HepG2 (cell line): ENCODE measurements at regions not wholly inside any gene's neighbourhood (a gene's known extent, or its start where the extent isn't known, plus 50 kb on each side); places are given as distances from the start of the nearest gene placed in this dataset.

Experiments
- EP300 ChIP-seq, 3 experiments: sonication (generic) in 1 of 3; formaldehyde crosslinking in 1 of 3; IDR thresholded peaks; 2 replicates each; pipeline versions ENCODE4 v1.5.1 to v1.6.1; 2011 to 2020; ENCODE audit warnings: low read depth in 2 of 3, low read length in 2 of 3, borderline replicate concordance in 1 of 3, improper control_type of control experiment in 1 of 3, mild to moderate bottlenecking in 1 of 3, missing genetic modification reagents in 1 of 3, moderate library complexity in 1 of 3
- ESRRA ChIP-seq: sonication (generic); formaldehyde crosslinking; IDR thresholded peaks from 2 replicates; pipeline ENCODE4 v1.5.1; 2020; ENCODE audit warnings: mild to moderate bottlenecking, low read depth, missing genetic modification reagents
- FOXP1 ChIP-seq, 2 experiments: fragments of 450-650 bp in 1 of 2; IDR thresholded peaks; 2 replicates each; pipeline ENCODE4 v1.6.1; 2017 to 2018; ENCODE audit warnings: antibody characterized with exemption in 1 of 2
- NR2F1 ChIP-seq, 2 experiments: fragments of 450-650 bp in 1 of 2; formaldehyde crosslinking in 1 of 2; IDR thresholded peaks; 2 replicates each; pipeline versions ENCODE4 v1.5.0 to v1.6.1; 2016 to 2020; ENCODE audit warnings: mild to moderate bottlenecking in 1 of 2, missing compliant biosample characterization in 1 of 2, missing genetic modification reagents in 1 of 2, moderate library complexity in 1 of 2
- PPARG ChIP-seq: conservative IDR thresholded peaks from 2 replicates; pipeline ENCODE4 v1.6.1; 2016; ENCODE audit warnings: missing biosample characterization, missing genetic modification reagents
- RFXAP ChIP-seq: sonication (generic); formaldehyde crosslinking; IDR thresholded peaks from 2 replicates; pipeline ENCODE4 v1.4.0; 2020; ENCODE audit warnings: missing genetic modification reagents, borderline replicate concordance
- RXRB ChIP-seq: IDR thresholded peaks from 2 replicates; pipeline ENCODE4 v1.6.1; 2016; ENCODE audit warnings: borderline replicate concordance, missing genetic modification reagents, missing compliant biosample characterization
- SIN3A ChIP-seq: IDR thresholded peaks from 2 replicates; pipeline ENCODE4 v1.6.1; 2011; ENCODE audit warnings: low read depth, mild to moderate bottlenecking, control low read depth, low read length, borderline replicate concordance
- SMAD3 ChIP-seq: sonication (generic); formaldehyde crosslinking; IDR thresholded peaks from 2 replicates; pipeline ENCODE4 v1.4.0; 2020; ENCODE audit warnings: missing genetic modification reagents
- SMC3 ChIP-seq: IDR thresholded peaks from 2 replicates; pipeline ENCODE4 v1.6.1; 2011; ENCODE audit warnings: low read length, improper control_type of control experiment
- TEF ChIP-seq: sonication (generic); formaldehyde crosslinking; IDR thresholded peaks from 2 replicates; pipeline ENCODE4 v1.5.0; 2020; ENCODE audit warnings: missing genetic modification reagents
- ZNF441 ChIP-seq: sonication (generic); formaldehyde crosslinking; IDR thresholded peaks from 2 replicates; pipeline ENCODE4 v1.7.0; 2021; ENCODE audit warnings: missing genetic modification reagents, borderline replicate concordance
- ZNF556 ChIP-seq: sonication (generic); formaldehyde crosslinking; IDR thresholded peaks from 2 replicates; pipeline ENCODE4 v1.4.0; 2020; ENCODE audit warnings: mild to moderate bottlenecking, missing genetic modification reagents, borderline replicate concordance
- ZNF598 ChIP-seq: sonication (generic); formaldehyde crosslinking; IDR thresholded peaks from 2 replicates; pipeline ENCODE4 v1.5.1; 2020; ENCODE audit warnings: mild to moderate bottlenecking, missing genetic modification reagents, borderline replicate concordance
- TF ChIP-seq, protein P1 (sequence below): IDR thresholded peaks from 2 replicates; pipeline ENCODE4 v1.6.1; 2016; ENCODE audit warnings: mild to moderate bottlenecking

- TF ChIP-seq, protein P1, sequence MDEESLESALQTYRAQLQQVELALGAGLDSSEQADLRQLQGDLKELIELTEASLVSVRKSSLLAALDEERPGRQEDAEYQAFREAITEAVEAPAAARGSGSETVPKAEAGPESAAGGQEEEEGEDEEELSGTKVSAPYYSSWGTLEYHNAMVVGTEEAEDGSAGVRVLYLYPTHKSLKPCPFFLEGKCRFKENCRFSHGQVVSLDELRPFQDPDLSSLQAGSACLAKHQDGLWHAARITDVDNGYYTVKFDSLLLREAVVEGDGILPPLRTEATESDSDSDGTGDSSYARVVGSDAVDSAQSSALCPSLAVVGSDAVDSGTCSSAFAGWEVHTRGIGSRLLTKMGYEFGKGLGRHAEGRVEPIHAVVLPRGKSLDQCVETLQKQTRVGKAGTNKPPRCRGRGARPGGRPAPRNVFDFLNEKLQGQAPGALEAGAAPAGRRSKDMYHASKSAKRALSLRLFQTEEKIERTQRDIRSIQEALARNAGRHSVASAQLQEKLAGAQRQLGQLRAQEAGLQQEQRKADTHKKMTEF (CRISPR knock-in tag): 0 out of 2 replicates have a peak, but pooled peaks have one; percentile 4
- TF ChIP-seq PPARG (peak; percentile 54), ZNF441 (CRISPR knock-in tag) (peak; percentile 93), ZNF556 (peak; percentile 100), TEF (CRISPR knock-in tag) (peak; percentile 80; the same call in 1 of the 2 replicates), RFXAP (0 out of 2 replicates have a peak, but pooled peaks have one; percentile 20), SMAD3 (CRISPR knock-in tag) (no peak), ESRRA (CRISPR knock-in tag) (0 out of 2 replicates have a peak, but pooled peaks have one; percentile 32), ZNF598 (CRISPR knock-in tag) (no peak), NR2F1 (CRISPR knock-in tag; IDR thresholded peaks at IDR 0.05) (peak in 1 of 2 experiments; percentile 48; a peak in 1 of 4 replicates), EP300 (IDR thresholded peaks at IDR 0.05; ENCODE audit: low read depth in 2 of 2, low read length in 2 of 2) (peak in 1 of 2 experiments; percentile 24; a peak in 1 of 4 replicates), EP300 (CRISPR knock-in tag; IDR thresholded peaks at IDR 0.05; ENCODE audit: borderline replicate concordance) (no peak), SMC3 (0 out of 2 replicates have a peak, but pooled peaks have one; percentile 1), FOXP1 (IDR thresholded peaks at IDR 0.05) (no peak), FOXP1 (CRISPR knock-in tag; IDR thresholded peaks at IDR 0.05) (no peak), RXRB (CRISPR knock-in tag) (peak; percentile 46; the same call in 1 of the 2 replicates), SIN3A (no peak)
Measured at GRCh38 chr3:13224967-13225366, 151.7 kb upstream of the IQSEC1 start (continued).
